ENCODE measurements at regions not wholly inside any gene's neighbourhood (a gene's known extent, or its start where the extent isn't known, plus 50 kb on each side); places are given as distances from the start of the nearest gene placed in this dataset.

DNA sequence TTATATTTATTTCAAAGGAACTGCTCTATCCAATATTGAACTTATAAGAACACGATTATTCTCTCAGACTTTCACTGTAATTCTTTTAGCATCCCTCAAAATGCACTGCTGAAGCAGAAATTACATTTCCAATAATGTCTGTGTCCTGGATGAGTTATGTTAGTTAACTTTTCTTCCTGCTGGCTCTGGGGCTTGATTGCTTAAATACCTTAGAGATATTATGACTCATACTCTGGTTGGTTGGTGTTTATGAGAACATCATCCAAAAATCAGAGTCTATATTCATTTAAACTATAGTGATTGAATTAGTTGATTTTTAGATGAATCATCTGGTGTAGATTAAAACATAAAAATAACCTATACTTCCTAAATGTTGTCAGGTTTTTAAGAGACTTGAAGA, 246.3 kb upstream of the VWC2 start:
- TF ChIP-seq, protein P1, sequence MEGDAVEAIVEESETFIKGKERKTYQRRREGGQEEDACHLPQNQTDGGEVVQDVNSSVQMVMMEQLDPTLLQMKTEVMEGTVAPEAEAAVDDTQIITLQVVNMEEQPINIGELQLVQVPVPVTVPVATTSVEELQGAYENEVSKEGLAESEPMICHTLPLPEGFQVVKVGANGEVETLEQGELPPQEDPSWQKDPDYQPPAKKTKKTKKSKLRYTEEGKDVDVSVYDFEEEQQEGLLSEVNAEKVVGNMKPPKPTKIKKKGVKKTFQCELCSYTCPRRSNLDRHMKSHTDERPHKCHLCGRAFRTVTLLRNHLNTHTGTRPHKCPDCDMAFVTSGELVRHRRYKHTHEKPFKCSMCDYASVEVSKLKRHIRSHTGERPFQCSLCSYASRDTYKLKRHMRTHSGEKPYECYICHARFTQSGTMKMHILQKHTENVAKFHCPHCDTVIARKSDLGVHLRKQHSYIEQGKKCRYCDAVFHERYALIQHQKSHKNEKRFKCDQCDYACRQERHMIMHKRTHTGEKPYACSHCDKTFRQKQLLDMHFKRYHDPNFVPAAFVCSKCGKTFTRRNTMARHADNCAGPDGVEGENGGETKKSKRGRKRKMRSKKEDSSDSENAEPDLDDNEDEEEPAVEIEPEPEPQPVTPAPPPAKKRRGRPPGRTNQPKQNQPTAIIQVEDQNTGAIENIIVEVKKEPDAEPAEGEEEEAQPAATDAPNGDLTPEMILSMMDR (IDR thresholded peaks at IDR 0.05): no peak
- no peak for TF ChIP-seq POLR2A (IDR thresholded peaks at IDR 0.05)

All from heart left ventricle (tissue), 13 donors.